WTC11 (cell line): ENCODE measurements at regions not wholly inside any gene's neighbourhood (a gene's known extent, or its start where the extent isn't known, plus 50 kb on each side); places are given as distances from the start of the nearest gene placed in this dataset.

Experiments used
- CDX4 ChIP-seq: fragments of 250-450 bp; sonication (Bioruptor Pico); IDR thresholded peaks from 2 replicates; pipeline ENCODE4 v1.9.0; 2021; ENCODE audit warnings: moderate library complexity, mild to moderate bottlenecking, inconsistent platforms, borderline replicate concordance
- CTCF ChIP-seq: fragments of 200-600 bp; IDR thresholded peaks from 2 replicates; pipeline ENCODE4 v1.8.0; 2022; ENCODE audit warnings: antibody characterized with exemption
- ELF4 ChIP-seq: sonication (generic); formaldehyde crosslinking; IDR thresholded peaks from 2 replicates; pipeline ENCODE4 v1.8.1; 2022; ENCODE audit warnings: low read depth, mild to moderate bottlenecking, moderate library complexity, missing genetic modification reagents
- FOXP1 ChIP-seq: sonication (generic); formaldehyde crosslinking; IDR thresholded peaks from 2 replicates; pipeline ENCODE4 v1.8.0; 2022; ENCODE audit warnings: missing genetic modification reagents, mild to moderate bottlenecking, moderate library complexity, borderline replicate concordance
- IRF2 ChIP-seq: sonication (generic); formaldehyde crosslinking; IDR thresholded peaks from 2 replicates; pipeline ENCODE4 v1.8.0; 2022; ENCODE audit warnings: low read depth, missing genetic modification reagents, borderline replicate concordance
- NR2C2 ChIP-seq: sonication (generic); formaldehyde crosslinking; IDR thresholded peaks from 2 replicates; pipeline ENCODE4 v1.8.0; 2022; ENCODE audit warnings: mild to moderate bottlenecking, missing genetic modification reagents
- NR3C1 ChIP-seq: sonication (generic); formaldehyde crosslinking; conservative IDR thresholded peaks from 2 replicates; pipeline ENCODE4 v1.8.1; 2023; ENCODE audit warnings: low read depth, mild to moderate bottlenecking, missing genetic modification reagents
- TEAD1 ChIP-seq: sonication (generic); formaldehyde crosslinking; IDR thresholded peaks from 2 replicates; pipeline ENCODE4 v1.8.0; 2022; ENCODE audit warnings: mild to moderate bottlenecking, missing genetic modification reagents
- ZNF138 ChIP-seq: sonication (generic); formaldehyde crosslinking; conservative IDR thresholded peaks from 2 replicates; pipeline ENCODE4 v1.8.1; 2022; ENCODE audit warnings: mild to moderate bottlenecking, moderate library complexity, missing genetic modification reagents
- ZNF232 ChIP-seq: sonication (generic); formaldehyde crosslinking; IDR thresholded peaks from 2 replicates; pipeline ENCODE4 v1.8.0; 2022; ENCODE audit warnings: mild to moderate bottlenecking, missing genetic modification reagents
- TF ChIP-seq, protein P1 (sequence below): sonication (generic); formaldehyde crosslinking; IDR thresholded peaks from 2 replicates; pipeline ENCODE4 v1.8.0; 2022; ENCODE audit warnings: missing genetic modification reagents
- TF ChIP-seq, protein P2 (sequence below): sonication (generic); formaldehyde crosslinking; IDR thresholded peaks from 2 replicates; pipeline ENCODE4 v1.8.1; 2023; ENCODE audit warnings: mild to moderate bottlenecking, missing genetic modification reagents, moderate library complexity

GRCh38 chr2:104425850-104426595 is 427.9 kb upstream of the POU3F3 start:
- TF ChIP-seq CTCF (no peak), ZNF138 (no peak), ZNF232 (CRISPR knock-in tag) (no peak), NR3C1 (CRISPR knock-in tag) (no peak), CDX4 (CRISPR knock-in tag) (no peak), TEAD1 (CRISPR knock-in tag) (no peak), FOXP1 (CRISPR knock-in tag) (no peak), NR2C2 (CRISPR knock-in tag) (no peak), ELF4 (CRISPR knock-in tag) (no peak), IRF2 (no peak)
- TF ChIP-seq, protein P1, sequence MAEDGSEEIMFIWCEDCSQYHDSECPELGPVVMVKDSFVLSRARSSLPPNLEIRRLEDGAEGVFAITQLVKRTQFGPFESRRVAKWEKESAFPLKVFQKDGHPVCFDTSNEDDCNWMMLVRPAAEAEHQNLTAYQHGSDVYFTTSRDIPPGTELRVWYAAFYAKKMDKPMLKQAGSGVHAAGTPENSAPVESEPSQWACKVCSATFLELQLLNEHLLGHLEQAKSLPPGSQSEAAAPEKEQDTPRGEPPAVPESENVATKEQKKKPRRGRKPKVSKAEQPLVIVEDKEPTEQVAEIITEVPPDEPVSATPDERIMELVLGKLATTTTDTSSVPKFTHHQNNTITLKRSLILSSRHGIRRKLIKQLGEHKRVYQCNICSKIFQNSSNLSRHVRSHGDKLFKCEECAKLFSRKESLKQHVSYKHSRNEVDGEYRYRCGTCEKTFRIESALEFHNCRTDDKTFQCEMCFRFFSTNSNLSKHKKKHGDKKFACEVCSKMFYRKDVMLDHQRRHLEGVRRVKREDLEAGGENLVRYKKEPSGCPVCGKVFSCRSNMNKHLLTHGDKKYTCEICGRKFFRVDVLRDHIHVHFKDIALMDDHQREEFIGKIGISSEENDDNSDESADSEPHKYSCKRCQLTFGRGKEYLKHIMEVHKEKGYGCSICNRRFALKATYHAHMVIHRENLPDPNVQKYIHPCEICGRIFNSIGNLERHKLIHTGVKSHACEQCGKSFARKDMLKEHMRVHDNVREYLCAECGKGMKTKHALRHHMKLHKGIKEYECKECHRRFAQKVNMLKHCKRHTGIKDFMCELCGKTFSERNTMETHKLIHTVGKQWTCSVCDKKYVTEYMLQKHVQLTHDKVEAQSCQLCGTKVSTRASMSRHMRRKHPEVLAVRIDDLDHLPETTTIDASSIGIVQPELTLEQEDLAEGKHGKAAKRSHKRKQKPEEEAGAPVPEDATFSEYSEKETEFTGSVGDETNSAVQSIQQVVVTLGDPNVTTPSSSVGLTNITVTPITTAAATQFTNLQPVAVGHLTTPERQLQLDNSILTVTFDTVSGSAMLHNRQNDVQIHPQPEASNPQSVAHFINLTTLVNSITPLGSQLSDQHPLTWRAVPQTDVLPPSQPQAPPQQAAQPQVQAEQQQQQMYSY (CRISPR knock-in tag), result no peak
- TF ChIP-seq, protein P2, sequence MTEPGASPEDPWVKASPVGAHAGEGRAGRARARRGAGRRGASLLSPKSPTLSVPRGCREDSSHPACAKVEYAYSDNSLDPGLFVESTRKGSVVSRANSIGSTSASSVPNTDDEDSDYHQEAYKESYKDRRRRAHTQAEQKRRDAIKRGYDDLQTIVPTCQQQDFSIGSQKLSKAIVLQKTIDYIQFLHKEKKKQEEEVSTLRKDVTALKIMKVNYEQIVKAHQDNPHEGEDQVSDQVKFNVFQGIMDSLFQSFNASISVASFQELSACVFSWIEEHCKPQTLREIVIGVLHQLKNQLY (CRISPR knock-in tag), result no peak
